GM12878 (cell line): ENCODE measurements at regions not wholly inside any gene's neighbourhood (a gene's known extent, or its start where the extent isn't known, plus 50 kb on each side); places are given as distances from the start of the nearest gene placed in this dataset.

Source experiments
- ATAC-seq: fragments of 200-7000 bp; cut with Tn5 transposase; 3 replicates; pipeline ENCODE4 v1.9.1; 2020; ENCODE audit warnings: mild to moderate bottlenecking, moderate library complexity
- BruUV-seq: library from RNA; stranded (reverse); fragments of 400-500 nt; replicated peaks from 2 replicates; lab custom pipeline; 2021; lab: Mats Ljungman, UMichigan
- CTCF ChIA-PET: fragments of 300-600 bp; sonication (Branson Sonifier 250); formaldehyde crosslinking; extraction: SDS; loops from one replicate; lab custom pipeline; 2021; ENCODE audit warnings: inconsistent platforms; lab: Yijun Ruan, JAX
- POLR2A ChIA-PET: fragments of 350-600 bp; formaldehyde crosslinking; extraction: SDS; loops from one replicate; lab custom pipeline; 2021; ENCODE audit warnings: inconsistent platforms; lab: Charles Lee
- RAD21 ChIA-PET: fragments of 300-600 bp; sonication (Branson Sonifier 250); formaldehyde crosslinking; loops from one replicate; lab custom pipeline; 2023; ENCODE audit warnings: antibody characterized with exemption; ENCODE audit not compliant: unreplicated experiment; lab: Charles Lee
- SMC1A ChIA-PET: fragments of 300-600 bp; sonication (Branson Sonifier 250); formaldehyde crosslinking; loops from one replicate; lab custom pipeline; 2023; ENCODE audit not compliant: unreplicated experiment, uncharacterized antibody; lab: Charles Lee
- DNase-seq: peaks from one replicate; pipeline ENCODE4 v3.0.0-alpha.2; 2011; ENCODE audit warnings: low read depth, low spot score
- FAIRE-seq: peaks from 3 replicates; lab custom pipeline; 2011; peaks lifted over from hg19 to GRCh38; lab: Jason Lieb, UNC
- H2AFZ ChIP-seq: 2 replicates; pipeline ENCODE4 v1.6.0; 2011; ENCODE audit warnings: low read depth, low read length, control low read depth; ENCODE audit not compliant: control insufficient read depth
- H3K27ac ChIP-seq: 2 replicates; pipeline ENCODE4 v1.5.1; 2011; ENCODE audit warnings: control low read depth; ENCODE audit not compliant: control insufficient read depth, insufficient read depth
- H3K27me3 ChIP-seq, 2 experiments: replicated peaks in 1 of 2; 2 replicates each; pipeline versions ENCODE4 v1.6.0 to v1.6.1; 2011; ENCODE audit warnings: low read length in 1 of 2; ENCODE audit not compliant: control insufficient read depth in 2 of 2, insufficient read depth in 2 of 2
- H3K36me3 ChIP-seq, 2 experiments: 2 replicates each; pipeline ENCODE4 v1.5.1; 2011; ENCODE audit warnings: low read length in 1 of 2; ENCODE audit not compliant: control insufficient read depth in 2 of 2, insufficient read depth in 2 of 2
- H3K4me1 ChIP-seq: 2 replicates; pipeline ENCODE4 v1.6.1; 2011; ENCODE audit warnings: mild to moderate bottlenecking, low read length, moderate library complexity, mixed read lengths; ENCODE audit not compliant: control insufficient read depth, insufficient read depth
- H3K4me2 ChIP-seq: 2 replicates; pipeline ENCODE4 v1.6.0; 2011; ENCODE audit warnings: control low read depth; ENCODE audit not compliant: control insufficient read depth, insufficient read depth
- H3K4me3 ChIP-seq: fragments of 200-600 bp; sonication (generic); 2 replicates; pipeline ENCODE4 v1.5.1; 2016
- H3K79me2 ChIP-seq: 2 replicates; pipeline ENCODE4 v1.6.0; 2011; ENCODE audit warnings: low read length; ENCODE audit not compliant: control insufficient read depth, insufficient read depth
- H3K9ac ChIP-seq: 2 replicates; pipeline ENCODE4 v1.8.0; 2011; ENCODE audit warnings: low read length, control low read depth, mixed read lengths; ENCODE audit not compliant: control insufficient read depth, insufficient read depth
- H3K9me3 ChIP-seq: replicated peaks from 3 replicates; pipeline ENCODE4 v1.5.1; 2011; ENCODE audit warnings: mild to moderate bottlenecking, low read length; ENCODE audit not compliant: control insufficient read depth, insufficient read depth
- H4K20me1 ChIP-seq: 2 replicates; pipeline ENCODE4 v1.6.0; 2011; ENCODE audit not compliant: control insufficient read depth, insufficient read depth
- CBFB ChIP-seq: IDR thresholded peaks from 2 replicates; pipeline ENCODE4 v1.6.1; 2016; ENCODE audit warnings: antibody characterized with exemption, low read depth
- KAT2A ChIP-seq: conservative IDR thresholded peaks from 2 replicates; pipeline ENCODE4 v1.6.1; 2011; ENCODE audit warnings: low read depth, low read length; ENCODE audit not compliant: control insufficient read depth
- MEF2A ChIP-seq: IDR thresholded peaks from 2 replicates; pipeline ENCODE4 v1.6.1; 2011; ENCODE audit warnings: low read depth, mild to moderate bottlenecking, low read length, moderate library complexity; ENCODE audit not compliant: insufficient read depth
- NFIC ChIP-seq: IDR thresholded peaks from 2 replicates; pipeline ENCODE4 v1.6.1; 2012; ENCODE audit warnings: low read depth, mild to moderate bottlenecking, inconsistent platforms, low read length, moderate library complexity
- POLR2AphosphoS5 ChIP-seq: IDR thresholded peaks from 2 replicates; pipeline ENCODE4 v1.6.1; 2011; ENCODE audit warnings: mild to moderate bottlenecking, low read length, inconsistent platforms
- WGBS: methylation state at CpG from one replicate; pipeline ENCODE4 v1.1.6; 2016; ENCODE audit warnings: low lambda C conversion rate; ENCODE audit not compliant: insufficient replicate concordance, insufficient coverage; ENCODE audit errors: missing lambda C conversion rate; 5-methylcytosine and 5-hydroxymethylcytosine counted together
- in situ Hi-C: fragments of 300-500 bp; cut with MboI; formaldehyde crosslinking; loops from 9 replicates; pipeline ENCODE4 v1.14.3; 2018; ENCODE audit warnings: mixed read lengths
- intact Hi-C: fragments of 100-400 bp; cut with micrococcal nuclease; formaldehyde crosslinking; loops from one replicate; pipeline ENCODE4 v1.14.2; 2022; ENCODE audit not compliant: unreplicated experiment
- TF ChIP-seq, protein P1 (sequence below): fragments of 450-650 bp; IDR thresholded peaks from 2 replicates; pipeline ENCODE4 v1.6.1; 2017; ENCODE audit warnings: borderline replicate concordance
- TF ChIP-seq, protein P2 (sequence below): IDR thresholded peaks from 2 replicates; pipeline ENCODE4 v1.6.1; 2011; ENCODE audit warnings: low read depth, low read length, improper control_type of control experiment, borderline replicate concordance

DNA sequence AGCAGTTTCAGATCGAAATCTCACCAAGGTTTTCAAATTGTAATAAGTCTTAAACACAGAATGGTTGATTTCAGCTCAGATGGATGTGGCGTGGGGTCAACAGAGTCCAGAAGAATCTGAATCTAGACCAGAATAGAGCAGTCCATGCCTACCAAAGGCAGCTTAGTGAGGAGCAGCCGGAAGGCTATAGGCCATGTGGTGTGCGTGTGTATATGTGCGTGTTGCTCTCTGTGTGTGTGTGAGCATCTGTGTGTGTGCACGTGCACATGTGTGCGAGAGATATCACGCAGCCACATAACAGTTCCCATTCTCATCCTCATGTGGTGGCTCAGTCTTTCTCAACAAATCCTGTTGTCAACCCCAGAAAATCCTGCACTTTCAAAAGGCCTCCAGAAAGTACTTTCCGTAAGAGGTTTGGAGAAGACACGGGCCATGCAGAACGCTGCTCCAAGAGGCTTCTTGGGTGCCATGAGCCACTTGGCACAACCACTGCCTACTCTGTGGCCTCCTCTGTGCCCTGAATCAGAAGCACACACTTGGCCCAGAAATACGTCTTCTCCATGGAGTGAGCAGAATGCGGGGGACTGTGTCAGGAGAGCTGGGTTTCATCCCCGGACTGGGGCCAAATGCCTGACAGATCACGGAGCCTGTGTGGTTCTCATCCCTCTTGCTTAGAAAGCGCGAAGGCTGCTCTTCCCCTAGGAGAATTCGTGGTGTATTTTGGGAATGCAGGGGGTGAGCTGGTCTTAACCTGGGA is 67.3 kb downstream of the ACKR3 start:
- Histone ChIP-seq H3K4me1 (no peaks in the 10 kb centered on the region; the same call in 1 of the 2 replicates), H3K9me3 (no peaks in the 10 kb centered on the region; the same call in 1 of the 3 replicates), H3K9ac (no peak overlapping the region), H3K27me3 (peaks cover 0 to 2% of the 10 kb centered on the region in 2 experiments; a peak in 2 of 4 replicates), H3K79me2 (no peaks in the 10 kb centered on the region), H3K27ac (no peak overlapping the region), H3K36me3 (no peaks in the 10 kb centered on the region), H4K20me1 (no peaks in the 10 kb centered on the region), H3K4me3 (no peak overlapping the region), H2AFZ (no peak overlapping the region)
- ChIA-PET RAD21 (no interaction called here), CTCF (interaction anchor here (1.0 to 1.1 kb wide), 2 partner anchors 66 to 283 kb away, joined by 3 read pairs; no protein-coding TSS in a partner anchor), POLR2A (no interaction called here)
- in situ Hi-C loops: no loop called here
- intact Hi-C loops: no loop called here
- BruUV-seq: no TSS peak
- DNase-seq (no peak), ATAC-seq (no peak)
- WGBS: 45% methylated on average over 18 of the region's 18 CpGs
- TF ChIP-seq, protein P1, sequence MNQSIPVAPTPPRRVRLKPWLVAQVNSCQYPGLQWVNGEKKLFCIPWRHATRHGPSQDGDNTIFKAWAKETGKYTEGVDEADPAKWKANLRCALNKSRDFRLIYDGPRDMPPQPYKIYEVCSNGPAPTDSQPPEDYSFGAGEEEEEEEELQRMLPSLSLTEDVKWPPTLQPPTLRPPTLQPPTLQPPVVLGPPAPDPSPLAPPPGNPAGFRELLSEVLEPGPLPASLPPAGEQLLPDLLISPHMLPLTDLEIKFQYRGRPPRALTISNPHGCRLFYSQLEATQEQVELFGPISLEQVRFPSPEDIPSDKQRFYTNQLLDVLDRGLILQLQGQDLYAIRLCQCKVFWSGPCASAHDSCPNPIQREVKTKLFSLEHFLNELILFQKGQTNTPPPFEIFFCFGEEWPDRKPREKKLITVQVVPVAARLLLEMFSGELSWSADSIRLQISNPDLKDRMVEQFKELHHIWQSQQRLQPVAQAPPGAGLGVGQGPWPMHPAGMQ: no peak
- TF ChIP-seq KAT2A (no peak), NFIC (no peak), MEF2A (no peak), POLR2AphosphoS5 (no peak), CBFB (no peak)
- TF ChIP-seq, protein P2, sequence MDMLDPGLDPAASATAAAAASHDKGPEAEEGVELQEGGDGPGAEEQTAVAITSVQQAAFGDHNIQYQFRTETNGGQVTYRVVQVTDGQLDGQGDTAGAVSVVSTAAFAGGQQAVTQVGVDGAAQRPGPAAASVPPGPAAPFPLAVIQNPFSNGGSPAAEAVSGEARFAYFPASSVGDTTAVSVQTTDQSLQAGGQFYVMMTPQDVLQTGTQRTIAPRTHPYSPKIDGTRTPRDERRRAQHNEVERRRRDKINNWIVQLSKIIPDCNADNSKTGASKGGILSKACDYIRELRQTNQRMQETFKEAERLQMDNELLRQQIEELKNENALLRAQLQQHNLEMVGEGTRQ: no peak
- TF ChIP-seq, all 136 proteins: peak for 0
- no peak overlapping the region for H3K4me2 ChIP-seq
- FAIRE-seq: no peak
- SMC1A ChIA-PET: no interaction called here
